Inflammatory macrophage treated with lipopolysaccharide for 1 hour (primary cell): ENCODE measurements at regions not wholly inside any gene's neighbourhood (a gene's known extent, or its start where the extent isn't known, plus 50 kb on each side); places are given as distances from the start of the nearest gene placed in this dataset.
A peak's percentile ranks its signal among the peaks of the same experiment; 100 is the strongest.
"Not testable (repeated sequence)": the region's sequence is repeated elsewhere in the genome, so short reads cannot be mapped to it uniquely, and the experiment has no call there.

Source experiments
- DNase-seq, 2 donors: peaks; one replicate each; pipeline ENCODE4 v3.0.0-alpha.2; 2020 to 2022

DNA sequence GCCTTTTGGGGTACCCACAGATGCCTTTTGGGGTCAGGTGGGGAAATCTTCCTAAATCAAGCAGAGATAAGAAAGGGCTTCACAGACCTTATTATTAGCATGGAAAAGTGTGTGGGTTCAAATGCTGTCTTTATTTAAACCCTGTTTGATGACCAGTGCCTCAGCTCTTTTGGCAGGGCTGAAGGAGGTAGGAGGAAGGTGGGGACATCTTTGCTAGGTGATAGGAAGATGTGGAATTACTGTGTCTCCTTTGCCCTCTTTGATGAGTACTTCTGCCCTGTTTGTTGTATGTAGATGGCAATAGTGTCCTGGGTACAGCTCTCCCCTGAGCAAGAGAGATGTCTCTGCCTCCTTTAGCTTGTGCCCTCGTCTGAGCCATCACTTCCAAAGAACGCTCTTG lies 333.3 kb upstream of the ROPN1 start:
- no peak for DNase-seq

DNA sequence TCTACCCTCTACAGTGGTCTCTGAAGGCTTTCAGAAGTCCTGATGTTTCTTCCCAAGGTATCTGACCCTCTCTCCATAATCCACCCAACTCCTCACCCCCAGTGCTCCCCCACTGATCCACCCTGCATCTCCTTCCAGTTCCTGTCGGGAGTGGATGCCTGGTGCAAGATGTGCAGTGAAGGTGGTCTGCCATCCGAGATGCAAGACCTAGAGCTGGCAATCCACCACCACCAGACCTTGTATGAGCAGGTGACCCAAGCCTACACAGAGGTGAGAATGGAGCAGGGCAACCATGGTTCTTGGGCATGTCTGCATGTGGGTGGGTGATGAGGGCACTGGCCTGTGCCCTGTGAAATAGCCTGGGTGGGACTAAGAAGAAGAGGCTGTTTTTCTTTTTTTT lies 337.8 kb upstream of the ROPN1 start:
- no peak for DNase-seq

DNA sequence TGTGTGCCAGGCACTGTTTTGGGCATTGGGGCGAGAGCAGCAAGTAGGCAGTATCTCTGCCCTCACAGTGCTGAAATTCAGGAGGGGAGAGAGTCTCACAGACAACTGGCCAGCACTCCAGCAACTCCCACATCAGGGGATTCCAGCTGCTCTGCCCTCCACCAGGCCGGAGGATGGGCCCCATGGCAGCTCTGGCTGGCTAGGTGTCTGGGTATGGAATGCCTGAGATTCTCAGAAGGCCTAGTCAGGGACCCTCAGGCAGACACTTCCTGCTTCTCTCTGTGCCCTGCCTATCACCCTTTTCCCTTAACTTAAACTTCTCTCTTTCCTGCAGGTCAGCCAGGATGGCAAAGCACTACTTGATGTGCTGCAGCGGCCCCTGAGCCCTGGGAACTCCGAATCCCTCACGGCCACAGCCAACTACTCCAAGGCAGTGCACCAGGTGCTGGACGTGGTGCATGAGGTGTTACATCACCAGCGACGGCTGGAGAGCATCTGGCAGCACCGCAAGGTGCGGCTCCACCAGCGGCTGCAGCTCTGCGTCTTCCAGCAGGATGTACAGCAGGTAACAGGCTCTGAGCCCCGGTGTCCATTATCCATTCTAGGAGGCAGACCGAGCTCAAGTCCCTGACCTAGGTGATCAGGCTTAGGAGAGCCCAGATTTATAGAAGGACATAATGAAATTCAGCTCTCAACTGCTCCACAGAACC lies 342.2 kb upstream of the ROPN1 start:
- DNase-seq, result no peak

DNA sequence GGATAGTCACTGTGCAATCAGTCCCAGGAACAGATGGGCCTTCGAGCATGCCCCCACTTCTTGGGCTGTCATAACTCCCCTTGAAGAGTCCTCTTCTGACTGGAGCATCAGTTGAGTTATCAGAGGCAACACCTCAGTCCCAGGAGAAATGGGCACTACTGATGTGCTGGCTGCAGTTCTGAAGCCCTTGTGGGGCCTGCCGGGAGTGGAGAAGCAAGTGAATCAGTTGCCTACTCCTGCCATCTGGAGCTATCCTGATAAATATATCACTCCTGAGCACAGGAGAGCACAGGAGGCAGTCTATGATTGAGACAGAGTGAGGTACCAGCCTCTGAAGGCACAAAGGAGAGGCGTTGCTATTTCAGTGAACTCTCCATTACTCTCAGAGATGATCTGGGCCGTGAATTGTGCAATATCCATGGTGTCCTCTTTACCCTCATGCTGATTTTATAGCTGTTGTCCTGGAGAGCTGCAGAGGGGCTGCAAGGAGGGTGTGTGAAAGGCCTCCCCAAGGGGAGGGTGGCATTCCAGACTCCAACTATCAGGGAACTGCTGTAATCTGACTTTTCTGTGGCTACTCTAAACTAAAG lies 344.2 kb upstream of the ROPN1 start:
- DNase-seq, result no peak

DNA sequence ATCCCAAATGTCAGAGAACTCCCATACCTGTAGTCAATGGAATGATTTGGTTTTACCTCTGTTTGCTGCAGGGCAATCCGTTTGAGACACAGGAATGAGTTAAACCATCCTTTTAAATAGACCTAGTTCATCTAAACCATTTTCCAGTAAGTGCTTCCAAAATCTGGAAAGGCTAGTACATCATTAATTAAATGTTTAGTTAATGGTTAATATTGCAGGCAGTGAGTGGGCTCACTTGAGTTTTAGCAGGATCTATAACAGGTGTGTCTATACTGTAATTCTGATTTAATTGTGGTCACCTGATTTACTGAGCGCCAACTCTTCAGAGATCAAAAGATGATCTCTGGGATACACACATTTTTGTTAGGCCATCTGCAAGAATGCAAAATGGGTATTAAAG lies 353.9 kb upstream of the ROPN1 start:
- DNase-seq, result no peak

DNA sequence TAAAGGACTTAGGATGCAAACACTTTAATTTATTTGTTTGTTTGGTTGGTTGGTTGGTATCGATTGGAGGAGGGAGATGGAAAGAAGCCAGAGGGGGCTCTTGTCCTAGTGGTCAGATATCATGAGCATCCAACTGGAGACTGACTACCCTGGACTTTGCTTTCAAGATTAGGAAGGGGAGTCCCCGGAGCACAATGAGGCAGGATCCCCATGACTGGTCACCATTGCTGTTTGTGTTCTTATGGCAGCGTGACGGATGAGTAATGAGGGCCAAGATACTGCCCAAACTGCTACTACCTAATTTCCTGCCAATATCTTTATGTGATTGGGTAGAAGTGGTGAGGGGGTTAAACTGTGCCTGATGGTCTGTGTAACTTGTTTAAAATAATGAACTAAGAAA lies 354.6 kb upstream of the ROPN1 start:
- DNase-seq, result no peak

DNA sequence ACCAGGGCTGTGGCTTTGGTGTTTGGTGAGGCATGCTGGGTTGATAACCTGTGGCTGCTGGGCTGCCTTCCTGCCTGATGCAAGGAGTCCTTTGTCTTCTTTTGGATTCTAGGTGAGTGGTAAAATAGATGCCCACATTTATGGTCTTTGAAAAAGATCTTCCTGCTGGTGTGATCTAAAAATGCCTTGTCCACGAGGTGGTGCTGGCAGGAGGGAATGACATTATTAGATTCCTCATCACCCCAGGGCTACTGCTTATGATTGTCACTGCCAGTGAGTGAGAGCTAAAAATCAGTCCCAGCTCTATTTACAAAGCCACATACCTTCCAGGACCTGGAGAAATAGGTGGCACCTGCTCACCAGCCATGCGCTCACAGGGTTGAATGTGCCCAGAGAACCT lies 355.5 kb upstream of the ROPN1 start:
- no peak for DNase-seq

DNA sequence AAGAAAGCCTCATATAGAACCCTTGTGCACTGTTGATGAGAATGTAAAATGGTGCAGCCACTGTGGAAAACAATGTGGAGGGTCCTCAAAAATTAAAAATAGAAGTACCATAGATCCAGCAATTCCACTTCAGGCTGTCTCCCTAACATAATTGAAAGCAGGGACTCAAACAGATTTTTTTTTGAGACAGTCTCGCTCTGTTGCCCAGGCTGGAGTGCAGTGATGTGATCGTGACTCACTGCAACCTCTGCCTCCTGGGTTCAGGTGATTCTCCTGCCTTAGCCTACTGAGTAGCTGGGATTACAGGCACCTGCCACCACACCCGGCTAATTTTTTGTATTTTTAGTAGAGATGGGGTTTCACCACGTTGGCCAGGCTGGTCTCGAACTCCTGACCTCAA lies 356.6 kb upstream of the ROPN1 start:
- not testable (repeated sequence) for DNase-seq

DNA sequence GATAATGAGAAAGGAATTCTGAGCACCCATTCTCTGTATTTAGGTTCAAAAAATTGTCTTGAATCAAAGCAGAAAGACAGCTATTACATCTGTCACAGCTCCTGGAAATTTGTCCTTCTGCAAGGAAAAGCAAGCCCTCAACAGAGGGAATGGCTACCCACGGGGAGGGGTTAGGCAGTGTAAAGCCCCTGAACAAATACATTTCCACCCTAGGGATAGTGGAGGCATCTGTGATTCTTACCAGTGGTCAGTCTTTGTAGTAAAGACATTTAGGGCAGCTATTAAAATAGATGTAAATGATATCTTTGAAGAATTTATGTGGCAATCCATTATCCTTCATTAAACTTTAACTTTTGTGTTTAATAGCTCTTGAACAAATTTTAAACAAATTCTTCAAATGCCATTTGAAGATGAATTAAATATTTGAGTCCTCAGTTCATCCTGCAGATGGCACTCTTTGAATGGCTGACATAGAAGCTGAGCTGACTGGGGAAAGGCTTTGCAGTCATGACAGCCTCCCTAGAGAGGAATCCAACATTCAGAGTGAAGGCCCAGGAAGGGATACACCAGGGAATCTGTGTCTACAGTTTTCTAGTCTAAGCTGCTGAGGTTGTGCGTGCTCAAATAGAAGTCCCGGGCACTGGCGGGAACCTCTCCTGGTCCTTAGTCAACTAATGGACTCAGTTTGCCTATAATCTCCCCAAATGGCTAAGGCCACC lies 359.7 kb upstream of the ROPN1 start:
- DNase-seq, result peak; percentile 5 to 28

DNA sequence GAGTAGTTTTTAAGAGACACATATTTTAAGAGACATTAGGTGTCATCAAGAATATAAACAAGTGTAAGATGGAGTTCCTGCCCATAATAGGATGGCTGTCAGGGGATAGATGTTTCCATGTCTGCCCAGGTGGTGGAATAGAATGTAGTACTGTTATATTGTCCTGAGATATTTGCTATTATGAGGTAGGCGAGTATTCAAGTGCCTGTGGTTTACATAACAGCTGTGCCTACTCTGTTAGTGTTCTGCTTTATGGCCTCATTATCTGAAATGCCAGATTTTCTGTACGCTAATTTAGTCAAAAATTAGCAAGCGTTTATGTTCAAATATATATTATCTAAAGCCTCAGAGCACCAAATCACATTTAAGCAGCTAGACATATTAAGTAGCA lies 360.2 kb upstream of the ROPN1 start:
- no peak for DNase-seq

DNA sequence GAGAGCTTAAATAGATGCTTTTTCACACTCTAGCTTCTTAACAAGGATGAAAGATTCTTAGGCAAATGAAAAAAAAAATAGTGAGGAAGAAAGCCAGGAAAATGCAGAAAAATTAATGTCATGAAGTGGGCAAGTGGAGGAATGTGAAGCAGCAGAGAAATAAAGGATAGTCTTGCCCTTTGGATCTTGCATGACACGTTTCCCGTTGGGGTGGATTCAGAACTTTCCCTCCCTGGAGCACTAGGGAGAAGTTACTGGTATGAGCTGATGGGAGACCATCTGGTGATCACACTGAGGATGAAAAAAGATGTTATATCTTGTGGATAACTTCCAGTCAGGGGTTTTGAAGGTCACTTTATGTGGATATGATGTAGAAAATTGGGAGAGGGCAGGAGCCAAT lies 361.8 kb upstream of the ROPN1 start:
- no peak for DNase-seq

DNA sequence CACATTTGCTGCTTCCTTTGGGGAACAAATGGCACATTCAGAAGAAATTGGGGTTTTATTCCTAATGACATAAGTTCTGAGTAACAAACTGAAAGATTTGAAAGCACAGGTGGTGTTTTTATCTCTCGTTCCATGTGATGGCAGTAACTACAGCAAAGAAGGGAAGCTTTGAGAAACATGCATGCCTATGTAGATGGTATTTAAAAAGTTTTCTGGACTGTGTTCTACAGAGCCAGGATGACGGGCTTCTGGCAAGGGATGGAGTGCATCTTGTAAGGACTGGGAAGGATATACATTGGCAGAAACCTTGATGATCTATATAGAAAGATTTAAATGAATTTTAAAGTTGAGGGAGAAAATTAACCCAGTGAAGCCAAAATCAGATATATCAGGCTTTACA lies 362.2 kb upstream of the ROPN1 start:
- no peak for DNase-seq

DNA sequence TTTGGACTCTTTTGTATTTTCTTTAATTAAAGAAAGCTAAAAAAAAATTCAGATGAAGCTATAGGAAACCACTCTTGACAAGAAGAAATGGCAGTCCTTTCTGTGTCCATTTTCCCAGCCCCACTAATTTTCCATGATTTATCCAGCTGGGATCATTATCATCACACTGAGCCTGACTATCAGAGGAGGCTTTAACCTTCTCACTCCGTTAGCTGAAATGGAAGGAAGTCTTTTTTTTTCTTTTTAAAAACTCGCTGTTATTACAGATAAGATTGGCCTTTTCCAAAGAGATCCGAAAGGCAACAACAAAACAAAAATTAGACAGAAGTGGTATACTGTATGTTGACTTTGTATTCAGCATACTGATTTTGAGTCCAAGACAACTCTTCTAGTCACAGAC lies 366.2 kb upstream of the ROPN1 start:
- no peak for DNase-seq

DNA sequence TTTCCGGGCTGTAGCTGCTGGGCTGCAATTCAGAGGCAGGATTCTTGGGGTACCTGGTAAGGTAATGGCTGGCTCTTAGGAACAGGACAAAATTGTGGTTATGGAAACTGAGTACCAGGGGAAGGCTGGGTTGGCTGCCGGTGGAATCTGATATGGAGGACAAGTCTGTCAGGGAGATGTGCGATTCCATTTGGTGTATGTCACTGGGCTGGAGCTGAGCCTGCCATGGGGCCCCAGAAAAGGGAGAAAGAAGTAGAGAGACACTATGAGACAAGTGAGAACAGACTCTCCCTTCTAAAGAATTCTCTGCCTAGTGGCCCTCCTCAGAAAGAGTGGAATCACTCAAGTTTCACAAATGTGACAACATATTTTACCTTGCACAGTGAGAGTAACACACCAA lies 368.2 kb upstream of the ROPN1 start:
- no peak for DNase-seq

DNA sequence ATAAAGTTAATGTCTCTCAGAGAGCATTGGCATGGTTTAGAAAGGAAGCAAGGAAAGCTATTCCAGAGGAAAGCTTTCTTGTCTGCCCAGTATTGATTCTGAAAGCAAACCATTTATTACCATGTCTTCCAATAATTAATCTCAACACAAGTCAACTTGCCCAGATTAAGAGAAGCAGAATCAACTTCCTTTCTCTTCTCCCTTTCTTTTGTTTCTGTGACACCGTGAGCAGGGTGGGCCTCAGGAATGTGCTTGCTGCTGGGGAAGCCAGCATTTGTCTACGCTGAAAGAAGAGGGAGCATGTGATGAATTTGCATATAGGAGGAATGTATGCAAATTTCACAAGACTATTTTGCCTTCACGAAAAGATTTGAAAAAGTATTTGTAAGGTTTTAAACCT lies 368.6 kb upstream of the ROPN1 start:
- no peak for DNase-seq

DNA sequence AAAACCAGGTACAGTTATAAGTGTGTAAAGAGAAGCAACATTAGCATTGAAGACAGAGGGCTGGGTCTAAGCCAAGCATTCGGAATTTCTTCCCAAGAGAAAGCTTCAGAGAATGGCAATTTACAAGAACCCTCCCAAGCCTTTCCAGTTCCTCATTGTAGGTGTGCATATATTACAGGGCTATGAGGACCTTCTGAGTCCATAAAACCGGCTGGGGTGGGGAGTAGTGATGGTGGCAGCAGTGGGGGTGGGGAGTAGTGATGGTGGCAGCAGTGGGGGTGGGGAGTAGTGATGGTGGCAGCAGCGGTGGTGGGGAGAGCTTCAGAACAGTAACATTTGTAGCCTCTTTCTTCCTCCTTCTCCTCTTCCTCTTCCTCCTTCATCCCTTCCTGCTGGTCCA lies 368.7 kb upstream of the UMPS start:
- DNase-seq, result no peak

DNA sequence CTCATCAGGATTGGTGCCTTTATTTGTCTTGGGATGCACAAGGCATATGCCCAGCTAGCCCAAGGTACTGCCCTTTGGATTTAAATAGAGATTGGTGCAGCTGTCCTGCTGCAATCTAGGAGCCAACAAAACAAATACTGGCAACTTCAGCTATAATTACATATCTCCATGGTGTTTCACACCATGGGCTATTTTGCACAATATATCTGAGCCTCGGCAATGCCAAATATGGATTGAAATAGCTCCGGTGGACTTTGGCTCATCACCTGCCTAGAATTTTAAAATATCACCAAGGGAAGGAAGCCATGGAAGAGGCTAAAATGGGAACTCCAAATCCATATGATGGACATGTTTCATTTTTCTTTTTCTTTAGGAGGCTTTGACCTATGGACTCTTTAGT lies 367.8 kb upstream of the UMPS start:
- no peak for DNase-seq

DNA sequence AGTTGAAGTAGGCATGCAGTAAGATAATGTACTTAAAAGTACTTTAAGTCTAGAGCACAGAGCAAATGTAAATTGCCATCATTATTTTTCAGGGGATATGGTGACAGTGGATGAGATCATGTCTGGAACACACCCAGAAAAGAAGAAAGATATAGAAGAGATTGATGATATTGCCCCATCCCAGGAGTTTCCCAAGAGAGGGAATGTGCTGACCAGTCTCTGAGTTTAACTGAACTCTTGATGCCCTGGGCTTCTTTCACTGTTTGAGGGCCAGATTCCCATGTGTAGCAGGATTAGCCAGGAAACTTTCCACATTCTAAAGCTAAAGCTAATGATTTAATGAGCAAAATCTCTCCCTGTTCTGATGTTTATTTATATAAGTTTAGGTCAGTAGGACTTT lies 366.8 kb upstream of the UMPS start:
- DNase-seq, result no peak

DNA sequence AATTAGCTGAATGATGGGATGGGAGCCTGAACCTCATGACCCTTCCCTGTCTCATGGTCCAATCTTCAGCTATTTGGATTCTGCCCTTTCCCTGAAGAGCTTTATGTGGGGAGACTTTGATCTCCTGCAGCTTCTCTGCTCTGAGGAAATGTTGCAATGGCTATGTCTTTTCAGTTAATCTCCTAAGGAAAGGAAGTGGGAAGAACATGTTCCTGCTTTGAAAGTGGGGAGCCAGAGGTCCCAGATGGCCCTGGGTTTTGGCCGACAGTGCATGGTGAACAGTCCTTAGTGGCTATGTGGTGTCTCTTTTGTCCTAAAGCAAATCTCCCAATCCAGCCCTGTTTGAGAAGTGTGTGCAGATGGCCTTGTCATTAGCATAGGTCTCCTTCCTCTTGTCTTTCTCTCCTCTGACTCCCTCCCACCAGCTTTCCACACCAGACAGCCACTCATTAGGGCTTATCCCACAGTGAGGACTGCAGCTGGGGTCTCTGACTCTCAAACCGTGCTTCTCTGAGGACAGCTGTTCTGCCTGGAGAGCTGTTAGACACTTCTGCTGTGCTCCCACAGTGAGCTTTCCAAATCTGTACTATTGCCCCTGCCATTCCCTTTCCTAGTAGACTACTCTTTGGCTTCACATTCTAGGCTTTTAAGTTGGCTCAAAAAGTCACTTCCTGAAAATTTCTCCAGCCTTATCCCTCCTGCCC lies 365.8 kb upstream of the UMPS start:
- no peak for DNase-seq

DNA sequence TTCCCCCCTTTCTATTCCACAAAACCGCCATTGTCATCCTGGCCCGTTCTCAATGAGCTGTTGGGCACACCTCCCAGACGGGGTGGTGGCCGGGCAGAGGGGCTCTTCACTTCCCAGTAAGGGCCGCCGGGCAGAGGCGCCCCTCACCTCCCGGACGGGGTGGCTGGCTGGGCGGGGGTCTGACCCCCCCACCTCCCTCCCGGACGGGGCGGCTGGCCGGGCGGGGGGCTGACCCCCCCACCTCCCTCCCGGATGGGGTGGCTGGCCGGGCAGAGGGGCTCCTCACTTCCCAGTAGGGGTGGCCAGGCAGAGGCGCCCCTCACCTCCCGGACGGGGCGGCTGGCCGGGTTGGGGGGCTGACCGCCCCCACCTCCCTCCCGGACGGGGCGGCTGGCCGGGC lies 363.6 kb upstream of the UMPS start:
- not testable (repeated sequence) for DNase-seq

DNA sequence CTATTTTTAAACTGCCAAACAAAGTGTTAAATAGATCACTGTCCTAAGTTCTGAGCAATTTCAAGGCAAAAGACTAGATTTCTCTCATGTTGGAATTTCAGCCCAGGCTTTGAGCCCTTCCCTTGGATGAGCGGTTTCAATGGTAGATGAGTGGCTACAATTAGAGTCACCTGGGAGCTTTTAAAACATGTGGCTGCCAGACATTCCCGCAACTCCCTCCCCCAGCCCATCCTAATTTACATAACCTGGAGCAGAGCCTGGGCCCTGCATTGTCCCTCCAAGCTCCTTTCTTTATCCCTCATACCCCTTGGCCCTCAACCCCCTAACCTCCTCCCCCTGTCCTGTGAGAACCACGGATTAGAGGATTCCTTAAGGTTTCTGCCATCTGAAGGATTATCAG lies 357.5 kb upstream of the UMPS start:
- no peak for DNase-seq

DNA sequence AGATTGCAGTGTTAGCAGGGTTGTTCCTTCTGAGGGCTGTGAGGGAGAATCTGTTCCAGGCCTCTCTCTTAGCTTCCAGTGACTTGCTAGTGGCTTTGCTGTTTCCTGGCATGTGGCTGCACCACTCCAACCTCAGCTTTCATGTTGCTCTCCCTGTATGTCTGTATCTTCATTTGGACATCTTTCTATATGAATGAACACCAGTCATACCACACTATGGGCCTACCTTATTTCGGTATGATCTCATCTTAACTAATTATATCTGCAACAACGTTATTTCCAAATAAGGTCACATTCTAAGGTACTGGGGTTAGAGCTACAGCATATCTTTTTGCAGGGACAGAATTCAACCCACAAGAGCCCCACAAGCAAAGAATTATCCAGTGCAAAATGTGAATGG lies 356.7 kb upstream of the UMPS start:
- no peak for DNase-seq

DNA sequence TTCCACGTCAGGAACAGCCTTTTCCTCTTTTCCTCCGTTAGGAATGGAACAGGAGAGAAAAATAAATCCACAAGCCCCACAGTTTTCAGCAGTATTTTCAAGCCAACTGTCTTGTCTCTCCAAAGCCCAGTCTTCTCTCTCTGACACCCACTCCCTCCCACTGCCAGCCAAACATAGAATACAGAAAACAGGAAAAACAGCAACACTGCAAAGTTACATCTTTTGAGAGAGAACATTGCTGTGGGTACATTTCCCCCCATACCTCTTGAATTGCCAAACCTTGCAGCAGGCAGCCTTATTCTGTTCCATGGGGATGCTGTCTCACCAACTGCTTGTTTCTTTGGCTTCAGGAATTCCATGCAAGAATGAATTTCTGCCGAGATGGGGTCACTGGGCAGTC lies 355.7 kb upstream of the UMPS start:
- DNase-seq, result no peak
